ENCODE measurements at regions not wholly inside any gene's neighbourhood (a gene's known extent, or its start where the extent isn't known, plus 50 kb on each side); places are given as distances from the start of the nearest gene placed in this dataset.

- H3K4me3 ChIP-seq (ENCODE audit: low read depth, low read length), result no peak overlapping the region
- TF ChIP-seq, protein P1, sequence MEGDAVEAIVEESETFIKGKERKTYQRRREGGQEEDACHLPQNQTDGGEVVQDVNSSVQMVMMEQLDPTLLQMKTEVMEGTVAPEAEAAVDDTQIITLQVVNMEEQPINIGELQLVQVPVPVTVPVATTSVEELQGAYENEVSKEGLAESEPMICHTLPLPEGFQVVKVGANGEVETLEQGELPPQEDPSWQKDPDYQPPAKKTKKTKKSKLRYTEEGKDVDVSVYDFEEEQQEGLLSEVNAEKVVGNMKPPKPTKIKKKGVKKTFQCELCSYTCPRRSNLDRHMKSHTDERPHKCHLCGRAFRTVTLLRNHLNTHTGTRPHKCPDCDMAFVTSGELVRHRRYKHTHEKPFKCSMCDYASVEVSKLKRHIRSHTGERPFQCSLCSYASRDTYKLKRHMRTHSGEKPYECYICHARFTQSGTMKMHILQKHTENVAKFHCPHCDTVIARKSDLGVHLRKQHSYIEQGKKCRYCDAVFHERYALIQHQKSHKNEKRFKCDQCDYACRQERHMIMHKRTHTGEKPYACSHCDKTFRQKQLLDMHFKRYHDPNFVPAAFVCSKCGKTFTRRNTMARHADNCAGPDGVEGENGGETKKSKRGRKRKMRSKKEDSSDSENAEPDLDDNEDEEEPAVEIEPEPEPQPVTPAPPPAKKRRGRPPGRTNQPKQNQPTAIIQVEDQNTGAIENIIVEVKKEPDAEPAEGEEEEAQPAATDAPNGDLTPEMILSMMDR (conservative IDR thresholded peaks at IDR 0.05; ENCODE audit: low read depth, low read length), result no peak
- DNase-seq (ENCODE audit: low read depth), result no peak
These were observed 566.8 kb downstream of the PDCD6IP start for GRCh38 chr3:34365231-34365630.

DNA sequence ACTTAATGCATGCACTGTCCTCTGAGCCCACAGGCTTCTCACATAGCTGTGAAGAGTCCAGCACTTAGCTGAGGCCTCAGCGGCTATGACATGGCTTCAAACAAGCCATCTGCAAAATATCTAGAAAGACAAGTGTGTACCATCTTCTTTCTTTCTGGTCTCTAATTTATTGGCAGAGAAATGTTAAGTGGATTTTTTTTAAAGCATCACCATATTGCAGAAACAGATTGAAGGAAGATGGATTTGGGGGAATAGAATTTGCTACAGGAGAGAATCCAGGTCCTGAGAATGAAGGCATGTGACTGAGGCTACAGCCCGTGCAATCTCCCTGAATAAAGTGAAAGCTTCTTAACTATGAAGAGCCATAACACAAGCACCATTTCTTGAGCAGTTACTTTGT is 567.3 kb downstream of the PDCD6IP start:
- TF ChIP-seq, protein P1 (conservative IDR thresholded peaks at IDR 0.05; ENCODE audit: low read depth, low read length), result no peak
- H3K4me3 ChIP-seq (ENCODE audit: low read depth, low read length), result no peak overlapping the region
- no peak for DNase-seq (ENCODE audit: low read depth)

- H3K4me3 ChIP-seq (ENCODE audit: low read depth, low read length), result no peak overlapping the region
- TF ChIP-seq, protein P1 (conservative IDR thresholded peaks at IDR 0.05; ENCODE audit: low read depth, low read length), result no peak
- DNase-seq (ENCODE audit: low read depth), result no peak
These were observed 569.1 kb downstream of the PDCD6IP start for GRCh38 chr3:34367521-34367920.

GRCh38 chr3:34374521-34374920 is 576.1 kb downstream of the PDCD6IP start:
- H3K4me3 ChIP-seq (ENCODE audit: low read depth, low read length), result no peak overlapping the region
- TF ChIP-seq, protein P1 (conservative IDR thresholded peaks at IDR 0.05; ENCODE audit: low read depth, low read length), result no peak
- DNase-seq (ENCODE audit: low read depth), result no peak

- TF ChIP-seq, protein P1 (conservative IDR thresholded peaks at IDR 0.05; ENCODE audit: low read depth, low read length), result no peak
These were observed 578.3 kb downstream of the PDCD6IP start for GRCh38 chr3:34376691-34377090.

DNA sequence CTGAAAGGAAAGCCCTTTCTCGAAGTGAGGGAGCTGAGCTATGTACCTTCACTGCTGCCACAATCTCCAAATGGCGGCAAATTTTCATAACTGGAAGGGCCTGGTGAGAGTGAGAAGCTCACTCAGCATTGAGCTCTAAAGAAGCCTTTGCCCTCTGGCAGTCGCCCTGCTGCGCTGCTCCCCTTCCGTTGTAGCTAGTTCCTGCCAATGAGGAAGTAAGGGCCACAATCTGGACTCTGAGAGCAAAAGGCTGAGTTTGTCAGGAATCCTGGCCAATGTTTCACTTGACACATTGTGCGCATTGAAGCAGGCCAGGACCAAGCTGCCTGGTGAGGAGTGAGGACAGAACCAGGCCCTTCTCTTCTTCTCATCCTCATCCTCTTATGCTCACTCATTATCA is 579.5 kb downstream of the PDCD6IP start:
- H3K4me3 ChIP-seq (ENCODE audit: low read depth, low read length), result no peak overlapping the region
- no peak for DNase-seq (ENCODE audit: low read depth)
- TF ChIP-seq, protein P1 (conservative IDR thresholded peaks at IDR 0.05; ENCODE audit: low read depth, low read length), result no peak

More at GRCh38 chr3:34376691-34377090, 578.3 kb downstream of the PDCD6IP start:
- no peak for DNase-seq (ENCODE audit: low read depth)
- no peak overlapping the region for H3K4me3 ChIP-seq (ENCODE audit: low read depth, low read length)

- H3K4me3 ChIP-seq (ENCODE audit: low read depth, low read length), result no peak overlapping the region
- DNase-seq (ENCODE audit: low read depth), result no peak
- TF ChIP-seq, protein P1 (conservative IDR thresholded peaks at IDR 0.05; ENCODE audit: low read depth, low read length), result no peak
These were observed 582.8 kb downstream of the PDCD6IP start for GRCh38 chr3:34381243-34381642.

Measured in choroid plexus epithelial cell (primary cell).